A673 (cell line): ENCODE measurements at regions not wholly inside any gene's neighbourhood (a gene's known extent, or its start where the extent isn't known, plus 50 kb on each side); places are given as distances from the start of the nearest gene placed in this dataset.

ENCODE experiments used
- BruUV-seq: library from RNA; stranded (reverse); fragments of 400-500 nt; replicated peaks from 2 replicates; lab custom pipeline; 2021; lab: Mats Ljungman, UMichigan
- CTCF ChIA-PET: fragments of 300-600 bp; sonication (Branson Sonifier 250); formaldehyde crosslinking; loops from one replicate; lab custom pipeline; 2022; ENCODE audit warnings: antibody characterized with exemption; lab: Charles Lee
- POLR2A ChIA-PET: fragments of 300-600 bp; sonication (Branson Sonifier 250); formaldehyde crosslinking; loops from one replicate; lab custom pipeline; 2022; ENCODE audit warnings: antibody characterized with exemption; ENCODE audit not compliant: low non-redundant PET; lab: Charles Lee
- DNase-seq: peaks from one replicate; pipeline ENCODE4 v3.0.0-alpha.2; 2015; ENCODE audit warnings: low spot score
- H3K27ac ChIP-seq: fragments of 200-600 bp; sonication (generic); 2 replicates; pipeline ENCODE4 v1.5.1; 2016; ENCODE audit warnings: mixed run types, low read depth, mild to moderate bottlenecking, mixed read lengths, antibody characterized with exemption, low read length; ENCODE audit not compliant: poor library complexity, severe bottlenecking
- H3K27me3 ChIP-seq: fragments of 200-600 bp; sonication (generic); replicated peaks from 2 replicates; pipeline ENCODE4 v1.6.1; 2017; ENCODE audit warnings: mixed run types, low read depth, mild to moderate bottlenecking, mixed read lengths, antibody characterized with exemption, low read length; ENCODE audit not compliant: insufficient read depth, poor library complexity
- H3K36me3 ChIP-seq: fragments of 200-600 bp; sonication (generic); 2 replicates; pipeline ENCODE4 v1.6.1; 2016; ENCODE audit warnings: mixed run types, mild to moderate bottlenecking, mixed read lengths, antibody characterized with exemption, low read length; ENCODE audit not compliant: insufficient read depth, poor library complexity, severe bottlenecking
- H3K4me1 ChIP-seq: fragments of 200-600 bp; sonication (generic); 2 replicates; pipeline ENCODE4 v1.6.1; 2017; ENCODE audit warnings: mixed run types, mild to moderate bottlenecking, mixed read lengths, antibody characterized with exemption, low read length; ENCODE audit not compliant: insufficient read depth, poor library complexity, severe bottlenecking
- H3K4me3 ChIP-seq: fragments of 200-600 bp; sonication (generic); 2 replicates; pipeline ENCODE4 v1.5.1; 2016; ENCODE audit warnings: low read depth, mixed run types, mild to moderate bottlenecking, mixed read lengths, low read length; ENCODE audit not compliant: poor library complexity, severe bottlenecking
- H3K9me3 ChIP-seq: fragments of 200-600 bp; sonication (generic); 2 replicates; pipeline ENCODE4 v1.6.1; 2016; ENCODE audit warnings: mixed run types, low read depth, mild to moderate bottlenecking, mixed read lengths, antibody characterized with exemption, low read length; ENCODE audit not compliant: poor library complexity, severe bottlenecking
- EZH2 ChIP-seq: fragments of 200-600 bp; sonication (generic); IDR thresholded peaks from 2 replicates; pipeline ENCODE4 v1.6.1; 2017; ENCODE audit warnings: borderline replicate concordance, low read depth, mild to moderate bottlenecking, mixed read lengths, antibody characterized with exemption, low read length; ENCODE audit not compliant: poor library complexity, severe bottlenecking
- intact Hi-C: fragments of 100-400 bp; cut with micrococcal nuclease; formaldehyde crosslinking; loops from one replicate; pipeline ENCODE4 v1.10.0; 2022; ENCODE audit not compliant: unreplicated experiment
- TF ChIP-seq, protein P1 (sequence below): fragments of 300-800, 200-600 bp; sonication (generic); conservative IDR thresholded peaks from 2 replicates; pipeline ENCODE4 v1.5.1; 2017; ENCODE audit warnings: low read depth, mild to moderate bottlenecking, antibody characterized with exemption, low read length, moderate library complexity, mixed read lengths

DNA sequence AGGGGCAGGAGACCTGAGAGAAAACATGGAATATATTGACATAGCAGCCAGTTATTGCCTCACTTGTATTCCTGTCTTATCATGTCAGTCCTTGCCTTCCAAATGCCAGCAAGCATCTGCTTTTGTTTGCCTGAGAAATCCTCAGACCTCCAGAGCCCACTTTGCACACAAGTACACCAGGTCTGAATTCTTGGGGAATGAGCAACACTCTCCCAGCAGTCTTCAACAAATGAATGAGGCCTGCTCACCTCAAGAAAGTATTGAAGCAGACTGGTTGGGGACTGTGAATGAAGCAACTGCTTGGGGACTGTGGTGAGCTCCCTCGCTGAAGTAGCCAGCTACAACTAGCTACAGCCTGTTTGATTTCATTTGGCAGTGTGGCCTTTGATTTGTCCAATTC, 172.8 kb upstream of the SPTLC3 start:
- TF ChIP-seq EZH2: no peak
- TF ChIP-seq, protein P1, sequence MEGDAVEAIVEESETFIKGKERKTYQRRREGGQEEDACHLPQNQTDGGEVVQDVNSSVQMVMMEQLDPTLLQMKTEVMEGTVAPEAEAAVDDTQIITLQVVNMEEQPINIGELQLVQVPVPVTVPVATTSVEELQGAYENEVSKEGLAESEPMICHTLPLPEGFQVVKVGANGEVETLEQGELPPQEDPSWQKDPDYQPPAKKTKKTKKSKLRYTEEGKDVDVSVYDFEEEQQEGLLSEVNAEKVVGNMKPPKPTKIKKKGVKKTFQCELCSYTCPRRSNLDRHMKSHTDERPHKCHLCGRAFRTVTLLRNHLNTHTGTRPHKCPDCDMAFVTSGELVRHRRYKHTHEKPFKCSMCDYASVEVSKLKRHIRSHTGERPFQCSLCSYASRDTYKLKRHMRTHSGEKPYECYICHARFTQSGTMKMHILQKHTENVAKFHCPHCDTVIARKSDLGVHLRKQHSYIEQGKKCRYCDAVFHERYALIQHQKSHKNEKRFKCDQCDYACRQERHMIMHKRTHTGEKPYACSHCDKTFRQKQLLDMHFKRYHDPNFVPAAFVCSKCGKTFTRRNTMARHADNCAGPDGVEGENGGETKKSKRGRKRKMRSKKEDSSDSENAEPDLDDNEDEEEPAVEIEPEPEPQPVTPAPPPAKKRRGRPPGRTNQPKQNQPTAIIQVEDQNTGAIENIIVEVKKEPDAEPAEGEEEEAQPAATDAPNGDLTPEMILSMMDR: no peak
- Histone ChIP-seq H3K36me3 (no peaks in the 10 kb centered on the region), H3K27me3 (no peaks in the 10 kb centered on the region), H3K4me3 (no peak overlapping the region), H3K9me3 (no peaks in the 10 kb centered on the region), H3K4me1 (no peaks in the 10 kb centered on the region), H3K27ac (no peak overlapping the region)
- CTCF ChIA-PET: no interaction called here
- no TSS peak for BruUV-seq
- intact Hi-C loops: no loop called here
- no peak for DNase-seq
- POLR2A ChIA-PET: no interaction called here

DNA sequence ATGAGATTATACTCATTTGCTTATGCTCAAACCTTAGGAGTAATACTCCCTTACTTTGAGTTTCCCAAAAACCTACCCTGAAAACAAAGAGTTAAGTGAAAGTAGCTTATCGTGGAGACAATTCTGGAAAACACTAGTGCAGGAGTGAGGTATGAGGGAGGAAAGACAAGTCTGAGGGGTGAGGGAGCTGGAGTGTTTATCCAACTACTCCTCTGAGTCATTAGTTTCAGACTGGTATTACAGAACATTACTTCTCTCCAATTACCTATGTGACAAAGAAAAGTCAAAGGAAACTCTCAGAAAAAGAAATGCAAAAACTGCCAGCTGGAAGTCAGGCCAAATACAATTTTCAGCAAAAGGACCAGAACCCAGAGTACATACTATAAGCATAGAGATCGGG, 171.1 kb upstream of the SPTLC3 start:
- TF ChIP-seq, protein P1: no peak
- TF ChIP-seq EZH2: no peak
- intact Hi-C loops: no loop called here
- DNase-seq: no peak
- BruUV-seq: no TSS peak
- no peaks in the 10 kb centered on the region for H3K9me3 ChIP-seq
- ChIA-PET CTCF (no interaction called here), POLR2A (no interaction called here)
- no peaks in the 10 kb centered on the region for H3K4me1 ChIP-seq
- no peaks in the 10 kb centered on the region for H3K36me3 ChIP-seq
- no peaks in the 10 kb centered on the region for H3K27me3 ChIP-seq
- no peak overlapping the region for H3K27ac ChIP-seq
- H3K4me3 ChIP-seq: no peak overlapping the region

DNA sequence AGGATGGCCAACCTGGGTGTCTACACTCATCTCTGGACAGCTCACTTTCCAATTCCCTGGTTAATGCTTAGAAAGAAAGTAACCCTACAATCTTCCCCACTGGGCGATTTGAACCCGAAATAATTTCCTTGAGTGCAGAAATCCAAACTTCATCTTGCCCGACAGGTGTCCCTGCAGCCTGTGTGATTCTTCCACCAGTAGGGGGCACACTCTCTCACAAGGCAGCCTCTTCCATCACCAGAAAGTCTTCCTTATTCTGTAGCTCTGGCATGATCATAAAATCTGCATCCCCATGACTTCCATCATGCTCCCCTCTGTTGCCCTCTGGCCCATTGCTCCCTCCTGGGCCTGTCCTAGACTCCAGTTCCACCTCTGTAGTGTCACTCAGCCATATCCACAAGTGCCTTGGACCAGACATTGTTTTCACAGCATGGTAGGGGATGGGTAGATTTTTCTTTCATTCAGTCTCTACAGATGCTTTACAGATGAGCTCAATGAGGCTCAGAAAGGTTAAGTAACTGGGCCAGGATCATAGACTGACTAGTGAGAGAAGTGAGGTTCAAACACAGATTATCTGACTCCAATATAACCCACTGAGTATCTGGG, 170.4 kb upstream of the SPTLC3 start:
- no peaks in the 10 kb centered on the region for H3K9me3 ChIP-seq
- no peaks in the 10 kb centered on the region for H3K27me3 ChIP-seq
- TF ChIP-seq, protein P1: peak; percentile 67
- no peak for TF ChIP-seq EZH2
- DNase-seq: peak; percentile 10
- ChIA-PET CTCF (no interaction called here), POLR2A (interaction anchor here (0.6 kb wide), 1 partner anchor 51 kb away, joined by 3 read pairs; no protein-coding TSS in a partner anchor)
- H3K4me1 ChIP-seq: no peaks in the 10 kb centered on the region
- H3K36me3 ChIP-seq: no peaks in the 10 kb centered on the region
- H3K27ac ChIP-seq: no peak overlapping the region
- no TSS peak for BruUV-seq
- no peak overlapping the region for H3K4me3 ChIP-seq
- intact Hi-C loops: no loop called here
